ENCODE measurements at regions not wholly inside any gene's neighbourhood (a gene's known extent, or its start where the extent isn't known, plus 50 kb on each side); places are given as distances from the start of the nearest gene placed in this dataset.

DNA sequence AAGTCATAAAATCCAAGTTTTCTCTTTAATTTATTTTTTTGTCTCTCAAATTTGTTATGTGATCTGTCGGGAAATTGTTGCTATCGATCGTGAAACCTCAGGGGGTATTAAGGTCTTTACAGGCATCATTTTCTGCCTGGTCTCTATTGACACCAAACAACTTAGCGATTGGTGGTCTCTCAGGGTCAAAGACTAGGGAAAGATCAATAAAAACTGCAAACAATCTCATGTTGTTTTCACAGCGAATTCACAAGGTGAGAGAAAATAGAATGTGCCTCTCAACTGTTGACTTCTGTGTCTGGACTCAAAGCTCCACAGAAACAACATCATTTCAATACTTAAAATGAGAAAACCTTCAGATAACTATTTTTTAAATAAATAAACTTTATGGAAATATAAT is 645.4 kb upstream of the MIR17HG start:
- H3K4me1 ChIP-seq = no peaks in the 10 kb centered on the region
- H3K4me3 ChIP-seq = no peak overlapping the region
- H3K27ac ChIP-seq = no peak overlapping the region
- no peak for DNase-seq (ENCODE audit: extremely low spot score in 2 of 2)
- H3K36me3 ChIP-seq = no peaks in the 10 kb centered on the region
- no peaks in the 10 kb centered on the region for H3K9me3 ChIP-seq
- intact Hi-C loops (cut with DNase I) = no loop called here
- no peak for TF ChIP-seq POLR2AphosphoS5 (IDR thresholded peaks at IDR 0.05; ENCODE audit: insufficient read depth in 1 of 2, low read depth in 1 of 2)
- no peak for TF ChIP-seq POLR2A (IDR thresholded peaks at IDR 0.05)
- TF ChIP-seq, protein P1, sequence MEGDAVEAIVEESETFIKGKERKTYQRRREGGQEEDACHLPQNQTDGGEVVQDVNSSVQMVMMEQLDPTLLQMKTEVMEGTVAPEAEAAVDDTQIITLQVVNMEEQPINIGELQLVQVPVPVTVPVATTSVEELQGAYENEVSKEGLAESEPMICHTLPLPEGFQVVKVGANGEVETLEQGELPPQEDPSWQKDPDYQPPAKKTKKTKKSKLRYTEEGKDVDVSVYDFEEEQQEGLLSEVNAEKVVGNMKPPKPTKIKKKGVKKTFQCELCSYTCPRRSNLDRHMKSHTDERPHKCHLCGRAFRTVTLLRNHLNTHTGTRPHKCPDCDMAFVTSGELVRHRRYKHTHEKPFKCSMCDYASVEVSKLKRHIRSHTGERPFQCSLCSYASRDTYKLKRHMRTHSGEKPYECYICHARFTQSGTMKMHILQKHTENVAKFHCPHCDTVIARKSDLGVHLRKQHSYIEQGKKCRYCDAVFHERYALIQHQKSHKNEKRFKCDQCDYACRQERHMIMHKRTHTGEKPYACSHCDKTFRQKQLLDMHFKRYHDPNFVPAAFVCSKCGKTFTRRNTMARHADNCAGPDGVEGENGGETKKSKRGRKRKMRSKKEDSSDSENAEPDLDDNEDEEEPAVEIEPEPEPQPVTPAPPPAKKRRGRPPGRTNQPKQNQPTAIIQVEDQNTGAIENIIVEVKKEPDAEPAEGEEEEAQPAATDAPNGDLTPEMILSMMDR (IDR thresholded peaks at IDR 0.05) = no peak
- H3K27me3 ChIP-seq = no peaks in the 10 kb centered on the region

DNA sequence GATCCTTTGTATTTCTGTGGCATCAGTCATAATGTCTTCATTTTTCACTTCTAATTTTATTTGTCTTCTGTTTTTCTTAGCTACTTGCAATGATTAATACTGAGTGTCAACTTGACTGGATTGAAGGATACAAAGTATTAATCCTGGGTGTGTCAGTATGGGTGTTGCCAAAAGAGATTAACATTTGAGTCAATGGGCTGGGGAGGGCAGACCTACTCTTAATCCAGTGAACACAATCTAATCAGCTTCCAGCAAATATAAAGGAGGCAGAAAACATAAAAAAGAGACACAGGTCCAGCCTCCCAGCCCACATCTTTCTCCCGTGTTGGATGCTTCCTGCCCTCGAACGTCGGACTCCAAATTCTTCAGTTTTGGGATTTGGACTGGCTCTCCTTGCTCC is 640.9 kb upstream of the MIR17HG start:
- no peaks in the 10 kb centered on the region for H3K4me1 ChIP-seq
- H3K27ac ChIP-seq = no peak overlapping the region
- no peaks in the 10 kb centered on the region for H3K27me3 ChIP-seq
- H3K9me3 ChIP-seq = no peaks in the 10 kb centered on the region
- no peak for DNase-seq (ENCODE audit: extremely low spot score in 2 of 2)
- intact Hi-C loops (cut with DNase I) = no loop called here
- H3K4me3 ChIP-seq = no peak overlapping the region
- TF ChIP-seq, protein P1 (IDR thresholded peaks at IDR 0.05) = no peak
- no peak for TF ChIP-seq POLR2AphosphoS5 (IDR thresholded peaks at IDR 0.05; ENCODE audit: insufficient read depth in 1 of 2, low read depth in 1 of 2)
- no peak for TF ChIP-seq POLR2A (IDR thresholded peaks at IDR 0.05)
- no peaks in the 10 kb centered on the region for H3K36me3 ChIP-seq

DNA sequence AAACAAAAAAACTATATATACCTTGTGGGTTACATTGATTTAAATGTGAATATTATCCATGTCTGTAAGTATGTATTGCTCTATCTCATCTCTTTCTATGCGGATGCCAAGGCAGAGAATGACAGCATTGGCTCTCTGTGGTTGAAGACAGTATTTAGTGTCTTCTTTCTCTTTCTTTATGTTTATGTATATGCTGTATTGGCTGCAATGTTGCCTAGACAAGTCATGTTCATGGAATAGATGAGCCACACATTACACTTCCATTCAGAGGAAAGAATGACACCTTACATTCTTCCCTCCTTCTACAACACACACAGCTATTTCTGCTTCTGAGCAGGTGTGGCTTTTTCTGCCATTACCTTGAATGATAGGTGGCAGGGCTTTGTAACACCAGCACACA is 639.4 kb upstream of the MIR17HG start:
- no peaks in the 10 kb centered on the region for H3K36me3 ChIP-seq
- intact Hi-C loops (cut with DNase I) = no loop called here
- no peaks in the 10 kb centered on the region for H3K9me3 ChIP-seq
- H3K4me3 ChIP-seq = no peak overlapping the region
- DNase-seq (ENCODE audit: extremely low spot score in 2 of 2) = no peak
- no peak overlapping the region for H3K27ac ChIP-seq
- TF ChIP-seq POLR2A (IDR thresholded peaks at IDR 0.05) = no peak
- H3K4me1 ChIP-seq = no peaks in the 10 kb centered on the region
- H3K27me3 ChIP-seq = no peaks in the 10 kb centered on the region

DNA sequence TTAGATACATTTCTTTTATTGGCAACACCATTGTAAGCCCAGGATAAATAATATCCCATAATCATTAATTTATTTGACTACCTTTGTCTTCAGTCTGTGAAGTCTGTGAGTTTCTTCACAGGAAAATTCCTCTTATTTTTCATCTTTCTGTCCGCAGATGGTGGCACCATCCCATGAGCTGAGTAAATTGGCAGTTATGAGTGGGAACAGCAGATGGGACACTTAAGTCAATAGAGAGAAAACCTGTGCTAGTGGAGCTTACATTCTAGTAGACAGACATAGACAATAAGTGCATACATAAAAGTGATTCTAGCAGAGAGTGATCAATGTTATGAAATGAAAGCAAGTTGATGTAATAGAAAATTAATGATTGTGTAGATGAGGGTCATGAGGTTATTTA is 638.2 kb upstream of the MIR17HG start:
- no peaks in the 10 kb centered on the region for H3K9me3 ChIP-seq
- no peaks in the 10 kb centered on the region for H3K36me3 ChIP-seq
- TF ChIP-seq, protein P1 (IDR thresholded peaks at IDR 0.05) = no peak
- TF ChIP-seq POLR2AphosphoS5 (IDR thresholded peaks at IDR 0.05; ENCODE audit: insufficient read depth in 1 of 2, low read depth in 1 of 2) (no peak), POLR2A (IDR thresholded peaks at IDR 0.05) (no peak)
- no peak for DNase-seq (ENCODE audit: extremely low spot score in 2 of 2)
- intact Hi-C loops (cut with DNase I) = no loop called here
- H3K27ac ChIP-seq = no peak overlapping the region
- no peaks in the 10 kb centered on the region for H3K4me1 ChIP-seq
- no peaks in the 10 kb centered on the region for H3K27me3 ChIP-seq
- no peak overlapping the region for H3K4me3 ChIP-seq

DNA sequence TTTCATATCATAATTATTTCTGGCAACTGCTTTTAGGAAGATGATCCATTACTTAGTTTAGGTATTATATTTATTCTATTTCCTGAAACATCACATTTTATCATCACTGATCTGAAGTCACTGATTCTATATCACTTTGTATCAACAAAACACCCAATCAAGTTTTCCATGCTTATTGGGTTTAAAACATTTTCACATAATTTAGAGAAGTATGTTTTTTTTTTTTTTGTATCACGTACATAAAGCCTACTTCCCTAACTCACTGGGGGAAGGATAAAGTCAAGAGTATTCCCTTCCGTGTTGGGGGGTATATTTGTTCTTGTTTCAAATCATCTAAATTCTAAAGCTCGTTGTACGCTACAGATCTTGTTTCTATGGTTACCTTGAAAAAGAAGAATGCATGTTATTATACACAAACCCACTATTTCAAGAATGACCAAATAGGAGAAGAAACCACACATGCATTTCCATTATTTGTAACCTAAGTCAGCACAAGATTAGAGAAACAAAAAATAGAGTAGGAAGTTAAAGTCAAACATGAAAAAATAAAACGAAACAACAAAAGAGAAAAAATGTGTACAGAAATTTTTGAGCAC is 637.2 kb upstream of the MIR17HG start:
- Histone ChIP-seq H3K4me3 (no peak overlapping the region), H3K4me1 (no peaks in the 10 kb centered on the region), H3K27me3 (no peaks in the 10 kb centered on the region), H3K9me3 (no peaks in the 10 kb centered on the region), H3K27ac (no peak overlapping the region), H3K36me3 (no peaks in the 10 kb centered on the region)
- intact Hi-C loops (cut with DNase I) = no loop called here
- no peak for DNase-seq (ENCODE audit: extremely low spot score in 2 of 2)
- TF ChIP-seq, protein P1 (IDR thresholded peaks at IDR 0.05) = no peak
- TF ChIP-seq POLR2A (IDR thresholded peaks at IDR 0.05) (no peak), POLR2AphosphoS5 (IDR thresholded peaks at IDR 0.05; ENCODE audit: insufficient read depth in 1 of 2, low read depth in 1 of 2) (no peak)

All from vagina (tissue), 2 donors.